HFF-Myc (cell line): ENCODE measurements at regions not wholly inside any gene's neighbourhood (a gene's known extent, or its start where the extent isn't known, plus 50 kb on each side); places are given as distances from the start of the nearest gene placed in this dataset.

Experiments
- DNase-seq: peaks from one replicate; pipeline ENCODE4 v3.0.0-alpha.2; 2011; ENCODE audit warnings: low read depth; ENCODE audit errors: extremely low read depth
- H3K4me3 ChIP-seq: replicated peaks from 2 replicates; pipeline ENCODE4 v1.5.1; 2011; ENCODE audit warnings: low read depth, mild to moderate bottlenecking, control low read depth, low read length
- CTCF ChIP-seq: IDR thresholded peaks from 2 replicates; pipeline ENCODE4 v1.5.1; 2012; ENCODE audit warnings: mild to moderate bottlenecking, low read depth, low read length, control low read depth; ENCODE audit errors: missing control alignments

GRCh38 chr14:38910092-38910491 lies 192.9 kb downstream of the SEC23A start:
- DNase-seq: no peak

GRCh38 chr14:38904959-38905358 lies 198.1 kb downstream of the SEC23A start:
- TF ChIP-seq CTCF: no peak
- no peak overlapping the region for H3K4me3 ChIP-seq
- no peak for DNase-seq

More at GRCh38 chr14:38910092-38910491, 192.9 kb downstream of the SEC23A start:
- no peak overlapping the region for H3K4me3 ChIP-seq
- TF ChIP-seq CTCF: no peak

- H3K4me3 ChIP-seq: no peak overlapping the region
- no peak for TF ChIP-seq CTCF
- no peak for DNase-seq
These were observed 201.2 kb downstream of the SEC23A start for GRCh38 chr14:38901791-38902190.

GRCh38 chr14:38900887-38901286 lies 202.1 kb downstream of the SEC23A start:
- no peak overlapping the region for H3K4me3 ChIP-seq
- DNase-seq: no peak
- TF ChIP-seq CTCF: no peak

GRCh38 chr14:38887696-38888095 lies 215.3 kb downstream of the SEC23A start:
- DNase-seq: no peak
- H3K4me3 ChIP-seq: no peak overlapping the region
- no peak for TF ChIP-seq CTCF

- TF ChIP-seq CTCF: no peak
- no peak for DNase-seq
- H3K4me3 ChIP-seq: no peak overlapping the region
These were observed 218.9 kb downstream of the SEC23A start for GRCh38 chr14:38884109-38884508.

GRCh38 chr14:38883127-38883526 lies 219.9 kb downstream of the SEC23A start:
- H3K4me3 ChIP-seq: no peak overlapping the region
- DNase-seq: no peak
- no peak for TF ChIP-seq CTCF
